Osteoblast (primary cell): ENCODE measurements at regions not wholly inside any gene's neighbourhood (a gene's known extent, or its start where the extent isn't known, plus 50 kb on each side); places are given as distances from the start of the nearest gene placed in this dataset.
"Not testable (repeated sequence)": the region's sequence is repeated elsewhere in the genome, so short reads cannot be mapped to it uniquely, and the experiment has no call there.

Experiments
- DNase-seq: peaks from one replicate; pipeline ENCODE4 v3.0.0; 2011; ENCODE audit warnings: low spot score, mixed read lengths; ENCODE audit not compliant: insufficient read length; ENCODE audit errors: missing footprints
- H2AFZ ChIP-seq: 2 replicates; pipeline ENCODE4 v1.6.0; 2011; ENCODE audit warnings: mild to moderate bottlenecking, low read length
- H3K27ac ChIP-seq: 2 replicates; pipeline ENCODE4 v1.5.1; 2011; ENCODE audit warnings: mild to moderate bottlenecking, low read depth, low read length, moderate library complexity
- H3K27me3 ChIP-seq: 2 replicates; pipeline ENCODE4 v1.6.0; 2012; ENCODE audit warnings: mild to moderate bottlenecking, control low read depth, inconsistent platforms, low read length, moderate library complexity; ENCODE audit not compliant: insufficient read depth
- H3K36me3 ChIP-seq: 2 replicates; pipeline ENCODE4 v1.5.1; 2011; ENCODE audit warnings: mild to moderate bottlenecking, low read length, control low read depth, moderate library complexity; ENCODE audit not compliant: insufficient read depth
- H3K4me1 ChIP-seq: 2 replicates; pipeline ENCODE4 v1.5.1; 2011; ENCODE audit warnings: mild to moderate bottlenecking, low read length, control low read depth, moderate library complexity; ENCODE audit not compliant: insufficient read depth
- H3K4me2 ChIP-seq: 2 replicates; pipeline ENCODE4 v1.6.0; 2011; ENCODE audit warnings: mild to moderate bottlenecking, low read length; ENCODE audit not compliant: insufficient read depth
- H3K4me3 ChIP-seq: fragments of 200-600 bp; sonication (generic); 3 replicates; pipeline ENCODE4 v1.5.1; 2012; ENCODE audit warnings: mild to moderate bottlenecking, low read length, inconsistent platforms; ENCODE audit not compliant: insufficient read depth
- H3K79me2 ChIP-seq: 2 replicates; pipeline ENCODE4 v1.6.0; 2012; ENCODE audit warnings: mild to moderate bottlenecking, low read length, control low read depth, inconsistent platforms; ENCODE audit not compliant: insufficient read depth
- H3K9me3 ChIP-seq: 2 replicates; pipeline ENCODE4 v1.5.1; 2011; ENCODE audit warnings: low read depth, low read length, control low read depth
- H4K20me1 ChIP-seq: 2 replicates; pipeline ENCODE4 v1.6.0; 2012; ENCODE audit warnings: mild to moderate bottlenecking, low read length, control low read depth; ENCODE audit not compliant: insufficient read depth
- TF ChIP-seq, protein P1 (sequence below): IDR thresholded peaks from 2 replicates; pipeline ENCODE4 v1.5.1; 2011; ENCODE audit warnings: mild to moderate bottlenecking, low read depth, low read length, moderate library complexity; ENCODE audit errors: extremely low read depth

DNA sequence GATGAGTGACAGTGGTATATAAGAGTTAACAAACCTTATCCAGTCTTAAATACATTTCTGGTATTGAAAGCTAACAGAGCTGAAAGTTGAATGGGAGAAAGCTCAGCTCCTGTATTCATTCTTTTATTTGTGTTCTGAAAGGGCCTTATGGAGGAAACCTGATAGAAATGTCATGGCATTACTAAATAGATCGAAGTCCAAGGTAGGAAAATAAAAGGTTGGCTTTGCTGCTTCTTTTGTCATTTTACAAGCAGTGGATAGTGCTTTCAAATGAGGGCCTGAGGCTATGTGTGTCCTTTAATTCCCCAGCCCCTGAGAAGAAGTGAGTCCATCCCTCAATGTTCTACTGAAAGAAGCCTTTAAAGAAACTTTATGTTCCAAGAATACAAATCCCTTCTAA, 974.3 kb upstream of the INTU start:
- Histone ChIP-seq H3K9me3 (no peaks in the 10 kb centered on the region), H2AFZ (no peak overlapping the region), H4K20me1 (no peaks in the 10 kb centered on the region), H3K4me3 (no peak overlapping the region), H3K4me1 (no peaks in the 10 kb centered on the region), H3K36me3 (no peaks in the 10 kb centered on the region), H3K4me2 (no peak overlapping the region), H3K79me2 (no peaks in the 10 kb centered on the region), H3K27ac (no peak overlapping the region), H3K27me3 (no peaks in the 10 kb centered on the region)
- no peak for DNase-seq
- TF ChIP-seq, protein P1, sequence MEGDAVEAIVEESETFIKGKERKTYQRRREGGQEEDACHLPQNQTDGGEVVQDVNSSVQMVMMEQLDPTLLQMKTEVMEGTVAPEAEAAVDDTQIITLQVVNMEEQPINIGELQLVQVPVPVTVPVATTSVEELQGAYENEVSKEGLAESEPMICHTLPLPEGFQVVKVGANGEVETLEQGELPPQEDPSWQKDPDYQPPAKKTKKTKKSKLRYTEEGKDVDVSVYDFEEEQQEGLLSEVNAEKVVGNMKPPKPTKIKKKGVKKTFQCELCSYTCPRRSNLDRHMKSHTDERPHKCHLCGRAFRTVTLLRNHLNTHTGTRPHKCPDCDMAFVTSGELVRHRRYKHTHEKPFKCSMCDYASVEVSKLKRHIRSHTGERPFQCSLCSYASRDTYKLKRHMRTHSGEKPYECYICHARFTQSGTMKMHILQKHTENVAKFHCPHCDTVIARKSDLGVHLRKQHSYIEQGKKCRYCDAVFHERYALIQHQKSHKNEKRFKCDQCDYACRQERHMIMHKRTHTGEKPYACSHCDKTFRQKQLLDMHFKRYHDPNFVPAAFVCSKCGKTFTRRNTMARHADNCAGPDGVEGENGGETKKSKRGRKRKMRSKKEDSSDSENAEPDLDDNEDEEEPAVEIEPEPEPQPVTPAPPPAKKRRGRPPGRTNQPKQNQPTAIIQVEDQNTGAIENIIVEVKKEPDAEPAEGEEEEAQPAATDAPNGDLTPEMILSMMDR = no peak

DNA sequence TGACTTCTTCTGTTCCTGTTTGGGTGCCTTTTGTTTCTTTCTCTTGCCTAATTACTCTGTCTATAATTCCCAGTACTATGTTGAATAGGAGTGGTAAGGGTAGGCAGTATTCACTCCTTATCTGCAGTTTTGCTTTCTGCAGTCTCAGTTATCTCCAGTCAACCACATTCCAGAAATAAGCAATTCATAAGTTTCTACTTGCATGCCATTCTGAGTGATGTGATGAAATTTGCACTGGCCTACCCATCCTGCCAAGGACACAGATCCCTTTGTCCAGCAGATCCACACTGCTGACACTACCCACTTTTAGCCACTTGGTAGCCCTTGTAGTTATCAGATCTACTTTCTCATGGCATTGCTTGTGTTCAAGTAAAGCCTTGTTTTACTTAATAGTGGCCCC, 971.6 kb upstream of the INTU start:
- no peak overlapping the region for H3K4me3 ChIP-seq
- no peaks in the 10 kb centered on the region for H3K79me2 ChIP-seq
- no peaks in the 10 kb centered on the region for H3K4me1 ChIP-seq
- no peaks in the 10 kb centered on the region for H3K27me3 ChIP-seq
- H4K20me1 ChIP-seq = no peaks in the 10 kb centered on the region
- DNase-seq = no peak
- TF ChIP-seq, protein P1 = no peak
- H3K36me3 ChIP-seq = no peaks in the 10 kb centered on the region
- H3K27ac ChIP-seq = no peak overlapping the region
- H2AFZ ChIP-seq = no peak overlapping the region
- H3K9me3 ChIP-seq = no peaks in the 10 kb centered on the region
- H3K4me2 ChIP-seq = no peak overlapping the region

DNA sequence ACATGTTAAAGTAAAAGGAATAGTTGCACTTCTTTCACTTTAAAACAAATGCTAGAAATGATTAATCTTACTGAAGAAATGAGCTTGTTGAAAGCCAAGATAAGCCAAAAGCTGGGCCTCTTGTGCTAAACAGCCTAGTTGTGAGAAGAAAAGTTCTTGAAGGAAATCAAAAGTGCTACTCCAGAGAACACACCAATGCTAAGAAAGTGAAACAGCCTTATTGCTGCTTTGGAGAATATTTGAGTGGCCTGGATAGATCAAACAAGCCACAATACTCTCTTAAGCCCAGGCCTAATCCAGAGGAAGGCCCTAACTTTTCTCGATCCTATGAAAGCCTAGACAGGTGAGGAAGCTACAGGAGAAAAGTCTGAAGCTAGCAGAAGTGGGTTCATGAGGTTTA, 967.9 kb upstream of the INTU start:
- H3K9me3 ChIP-seq = no peaks in the 10 kb centered on the region
- TF ChIP-seq, protein P1 = no peak
- H3K4me3 ChIP-seq = no peak overlapping the region
- H3K27ac ChIP-seq = no peak overlapping the region
- H4K20me1 ChIP-seq = no peaks in the 10 kb centered on the region
- no peaks in the 10 kb centered on the region for H3K27me3 ChIP-seq
- no peak for DNase-seq
- no peak overlapping the region for H2AFZ ChIP-seq
- H3K4me2 ChIP-seq = no peak overlapping the region
- H3K36me3 ChIP-seq = no peaks in the 10 kb centered on the region
- no peaks in the 10 kb centered on the region for H3K4me1 ChIP-seq
- no peaks in the 10 kb centered on the region for H3K79me2 ChIP-seq

- not testable (repeated sequence) for H3K27me3 ChIP-seq, H3K4me1 ChIP-seq, H3K27ac ChIP-seq, H3K4me2 ChIP-seq, H3K9me3 ChIP-seq, DNase-seq, H3K4me3 ChIP-seq, H3K79me2 ChIP-seq, H3K36me3 ChIP-seq, H4K20me1 ChIP-seq, H2AFZ ChIP-seq
Measured at GRCh38 chr4:126670038-126670437, 962.7 kb upstream of the INTU start.

GRCh38 chr4:126678618-126679017, 954.1 kb upstream of the INTU start:
- no peak overlapping the region for H2AFZ ChIP-seq
- no peaks in the 10 kb centered on the region for H3K4me1 ChIP-seq
- H3K79me2 ChIP-seq = no peaks in the 10 kb centered on the region
- H3K9me3 ChIP-seq = no peaks in the 10 kb centered on the region
- no peak overlapping the region for H3K4me3 ChIP-seq
- DNase-seq = no peak
- H3K4me2 ChIP-seq = no peak overlapping the region
- H3K27ac ChIP-seq = no peak overlapping the region
- H3K36me3 ChIP-seq = no peaks in the 10 kb centered on the region
- H4K20me1 ChIP-seq = no peaks in the 10 kb centered on the region
- TF ChIP-seq, protein P1 = no peak
- H3K27me3 ChIP-seq = no peaks in the 10 kb centered on the region
